HEK293 (cell line): ENCODE measurements at regions not wholly inside any gene's neighbourhood (a gene's known extent, or its start where the extent isn't known, plus 50 kb on each side); places are given as distances from the start of the nearest gene placed in this dataset.

Experiments
- CTCF ChIA-PET: fragments of 350-600 bp; formaldehyde crosslinking; extraction: SDS; loops from one replicate; lab custom pipeline; 2021; ENCODE audit warnings: antibody characterized with exemption; lab: Yijun Ruan, JAX
- POLR2A ChIA-PET: fragments of 300-600 bp; formaldehyde crosslinking; extraction: SDS; loops from one replicate; lab custom pipeline; 2020; ENCODE audit warnings: antibody characterized with exemption, inconsistent platforms; lab: Yijun Ruan, JAX
- H3K27ac ChIP-seq: fragments of 200-500 bp; sonication (Bioruptor generic); 2 replicates; pipeline ENCODE4 v1.5.1; 2014; ENCODE audit warnings: low read depth, low read length, control low read depth, inconsistent platforms; ENCODE audit errors: extremely low read depth
- H3K36me3 ChIP-seq, 2 experiments: fragments of 200-500 bp in 1 of 2; sonication (Bioruptor generic) in 1 of 2; 1 replicate in 1 of 2; 2 replicates in 1 of 2; pipeline ENCODE4 v1.5.1; 2014 to 2017; ENCODE audit warnings: inconsistent platforms in 2 of 2, low read length in 2 of 2; ENCODE audit not compliant: control insufficient read depth in 2 of 2, insufficient read depth in 1 of 2
- H3K4me1 ChIP-seq: fragments of 200-500 bp; sonication (Bioruptor generic); 2 replicates; pipeline ENCODE4 v1.5.1; 2014; ENCODE audit warnings: mild to moderate bottlenecking, low read length, inconsistent platforms; ENCODE audit not compliant: control insufficient read depth, insufficient read depth
- H3K4me3 ChIP-seq: 2 replicates; pipeline ENCODE4 v1.5.1; 2011; ENCODE audit warnings: low read depth, mild to moderate bottlenecking, control low read depth, low read length, moderate library complexity
- H3K9me3 ChIP-seq: fragments of 200-500 bp; sonication (Bioruptor generic); 2 replicates; pipeline ENCODE4 v1.5.1; 2014; ENCODE audit warnings: low read depth, low read length, inconsistent platforms; ENCODE audit not compliant: control insufficient read depth, insufficient read depth
- ATF2 ChIP-seq: fragments of 450-650 bp; formaldehyde crosslinking; IDR thresholded peaks from 2 replicates; pipeline ENCODE4 v1.5.1; 2016; ENCODE audit warnings: missing biosample characterization, missing genetic modification characterization, low read depth
- BCL11A ChIP-seq: fragments of 450-650 bp; formaldehyde crosslinking; IDR thresholded peaks from 2 replicates; pipeline ENCODE4 v1.5.1; 2016; ENCODE audit warnings: low read depth, missing biosample characterization, missing genetic modification characterization
- CTCF ChIP-seq: fragments of 450-650 bp; formaldehyde crosslinking; IDR thresholded peaks from 2 replicates; pipeline ENCODE4 v1.5.1; 2016; ENCODE audit warnings: missing biosample characterization, missing genetic modification characterization
- GLI2 ChIP-seq: fragments of 450-650 bp; formaldehyde crosslinking; IDR thresholded peaks from 2 replicates; pipeline ENCODE4; 2017; ENCODE audit warnings: missing biosample characterization, missing genetic modification characterization, low read depth, borderline replicate concordance
- KLF17 ChIP-seq: fragments of 450-650 bp; formaldehyde crosslinking; IDR thresholded peaks from 2 replicates; pipeline ENCODE4 v1.5.1; 2016; ENCODE audit warnings: missing biosample characterization, missing genetic modification characterization
- OSR2 ChIP-seq: fragments of 450-650 bp; formaldehyde crosslinking; IDR thresholded peaks from 2 replicates; pipeline ENCODE4 v1.5.1; 2016; ENCODE audit warnings: missing biosample characterization, missing genetic modification characterization
- PRDM6 ChIP-seq: fragments of 450-650 bp; formaldehyde crosslinking; IDR thresholded peaks from 2 replicates; pipeline ENCODE4 v1.5.1; 2017; ENCODE audit warnings: missing biosample characterization, missing genetic modification characterization
- ZBTB26 ChIP-seq: fragments of 450-650 bp; formaldehyde crosslinking; optimal IDR thresholded peaks from 2 replicates; pipeline ENCODE3; 2016; ENCODE audit warnings: missing biosample characterization, mild to moderate bottlenecking, missing genetic modification characterization
- ZEB2 ChIP-seq: fragments of 450-650 bp; formaldehyde crosslinking; IDR thresholded peaks from 2 replicates; pipeline ENCODE4 v1.5.1; 2016; ENCODE audit warnings: missing biosample characterization, missing genetic modification characterization
- ZNF146 ChIP-seq: fragments of 450-650 bp; formaldehyde crosslinking; IDR thresholded peaks from 2 replicates; pipeline ENCODE4 v1.5.1; 2016; ENCODE audit warnings: missing biosample characterization, missing genetic modification characterization
- ZNF211 ChIP-seq: fragments of 450-650 bp; formaldehyde crosslinking; IDR thresholded peaks from 2 replicates; pipeline ENCODE4 v1.5.1; 2016; ENCODE audit warnings: low read depth, missing biosample characterization, missing genetic modification characterization
- ZNF214 ChIP-seq: fragments of 450-650 bp; formaldehyde crosslinking; IDR thresholded peaks from 2 replicates; pipeline ENCODE4 v1.5.1; 2017; ENCODE audit warnings: missing biosample characterization, mild to moderate bottlenecking, missing genetic modification characterization, borderline replicate concordance
- ZNF23 ChIP-seq: fragments of 450-650 bp; formaldehyde crosslinking; IDR thresholded peaks from 2 replicates; pipeline ENCODE4 v1.5.1; 2016; ENCODE audit warnings: missing biosample characterization, missing genetic modification characterization, borderline replicate concordance
- ZNF391 ChIP-seq: fragments of 450-650 bp; formaldehyde crosslinking; IDR thresholded peaks from 2 replicates; pipeline ENCODE4 v1.5.1; 2016; ENCODE audit warnings: low read depth, missing biosample characterization, missing genetic modification characterization, borderline replicate concordance
- ZNF404 ChIP-seq: fragments of 450-650 bp; formaldehyde crosslinking; IDR thresholded peaks from 2 replicates; pipeline ENCODE4 v1.5.1; 2017; ENCODE audit warnings: missing biosample characterization, missing genetic modification characterization
- ZNF433 ChIP-seq: fragments of 450-650 bp; formaldehyde crosslinking; IDR thresholded peaks from 2 replicates; pipeline ENCODE4 v1.5.1; 2016; ENCODE audit warnings: missing biosample characterization, missing genetic modification characterization, low read depth
- ZNF555 ChIP-seq: fragments of 450-650 bp; formaldehyde crosslinking; conservative IDR thresholded peaks from 2 replicates; pipeline ENCODE4 v1.5.1; 2017; ENCODE audit warnings: missing biosample characterization, mild to moderate bottlenecking, missing genetic modification characterization, inconsistent platforms
- ZNF560 ChIP-seq: fragments of 450-650 bp; formaldehyde crosslinking; IDR thresholded peaks from 2 replicates; pipeline ENCODE4 v1.5.1; 2017; ENCODE audit warnings: missing biosample characterization, missing genetic modification characterization, borderline replicate concordance
- ZNF610 ChIP-seq: fragments of 450-650 bp; formaldehyde crosslinking; IDR thresholded peaks from 2 replicates; pipeline ENCODE4 v1.5.1; 2016; ENCODE audit warnings: missing biosample characterization, missing genetic modification characterization, borderline replicate concordance
- ZNF664 ChIP-seq: fragments of 450-650 bp; formaldehyde crosslinking; IDR thresholded peaks from 2 replicates; pipeline ENCODE4 v1.5.1; 2016; ENCODE audit warnings: missing biosample characterization, missing genetic modification characterization

- ChIA-PET POLR2A (interaction anchor here (0.6 kb wide), 1 partner anchor 1202 kb away, joined by 5 read pairs; no protein-coding TSS in a partner anchor), CTCF (interaction anchor here (0.6 to 1.5 kb wide), 4 partner anchors 9 to 711 kb away, joined by 3 to 4 read pairs (median 3); no protein-coding TSS in a partner anchor)
- no peak overlapping the region for H3K4me3 ChIP-seq
Measured at GRCh38 chr5:39619168-39619818, 194.5 kb upstream of the DAB2 start.

GRCh38 chr5:39618391-39618790 is 193.6 kb upstream of the DAB2 start:
- no peaks in the 10 kb centered on the region for H3K36me3 ChIP-seq
- peaks cover 10% of the 10 kb centered on the region; the same call in 1 of the 2 replicates for H3K4me1 ChIP-seq
- ChIA-PET CTCF (no interaction called here), POLR2A (no interaction called here)
- H3K27ac ChIP-seq: no peak overlapping the region
- H3K4me3 ChIP-seq: no peak overlapping the region
- TF ChIP-seq ATF2 (tag by site-specific recombination): no peak
- no peak for TF ChIP-seq ZNF23 (tag by site-specific recombination)
- TF ChIP-seq GLI2 (tag by site-specific recombination): no peak
- TF ChIP-seq CTCF (tag by site-specific recombination): no peak
- H3K9me3 ChIP-seq: no peaks in the 10 kb centered on the region

More at GRCh38 chr5:39619168-39619818, 194.5 kb upstream of the DAB2 start:
- Histone ChIP-seq H3K4me1 (peaks cover 10% of the 10 kb centered on the region; the same call in 1 of the 2 replicates), H3K9me3 (no peaks in the 10 kb centered on the region), H3K36me3 (no peaks in the 10 kb centered on the region), H3K27ac (no peak overlapping the region)
- no peak for TF ChIP-seq ZNF560
- TF ChIP-seq ZNF391 (tag by site-specific recombination): no peak
- no peak for TF ChIP-seq ZBTB26 (tag by site-specific recombination)
- TF ChIP-seq ZNF146 (tag by site-specific recombination): 0 out of 2 replicates have a peak, but pooled peaks have one; percentile 34

GRCh38 chr5:39616131-39616530 is 191.4 kb upstream of the DAB2 start:
- peak overlapping the region; percentile 22; the same call in 1 of the 2 replicates for H3K27ac ChIP-seq
- POLR2A ChIA-PET: no interaction called here
- no peaks in the 10 kb centered on the region for H3K9me3 ChIP-seq
- CTCF ChIA-PET: no interaction called here
- no peaks in the 10 kb centered on the region for H3K36me3 ChIP-seq
- H3K4me1 ChIP-seq: peaks cover 10% of the 10 kb centered on the region; the same call in 1 of the 2 replicates
- H3K4me3 ChIP-seq: no peak overlapping the region
- TF ChIP-seq ZEB2 (tag by site-specific recombination) (no peak), ZNF555 (tag by site-specific recombination) (no peak), KLF17 (tag by site-specific recombination) (no peak), BCL11A (no peak), ZNF404 (tag by site-specific recombination) (no peak), ZNF433 (tag by site-specific recombination) (no peak), ZNF664 (tag by site-specific recombination) (no peak), PRDM6 (peak; percentile 43), OSR2 (tag by site-specific recombination) (peak; percentile 80), ZNF610 (tag by site-specific recombination) (no peak), ZNF214 (no peak), ZNF211 (no peak)
